ENCODE measurements at regions not wholly inside any gene's neighbourhood (a gene's known extent, or its start where the extent isn't known, plus 50 kb on each side); places are given as distances from the start of the nearest gene placed in this dataset.
A peak's percentile ranks its signal among the peaks of the same experiment; 100 is the strongest.

DNA sequence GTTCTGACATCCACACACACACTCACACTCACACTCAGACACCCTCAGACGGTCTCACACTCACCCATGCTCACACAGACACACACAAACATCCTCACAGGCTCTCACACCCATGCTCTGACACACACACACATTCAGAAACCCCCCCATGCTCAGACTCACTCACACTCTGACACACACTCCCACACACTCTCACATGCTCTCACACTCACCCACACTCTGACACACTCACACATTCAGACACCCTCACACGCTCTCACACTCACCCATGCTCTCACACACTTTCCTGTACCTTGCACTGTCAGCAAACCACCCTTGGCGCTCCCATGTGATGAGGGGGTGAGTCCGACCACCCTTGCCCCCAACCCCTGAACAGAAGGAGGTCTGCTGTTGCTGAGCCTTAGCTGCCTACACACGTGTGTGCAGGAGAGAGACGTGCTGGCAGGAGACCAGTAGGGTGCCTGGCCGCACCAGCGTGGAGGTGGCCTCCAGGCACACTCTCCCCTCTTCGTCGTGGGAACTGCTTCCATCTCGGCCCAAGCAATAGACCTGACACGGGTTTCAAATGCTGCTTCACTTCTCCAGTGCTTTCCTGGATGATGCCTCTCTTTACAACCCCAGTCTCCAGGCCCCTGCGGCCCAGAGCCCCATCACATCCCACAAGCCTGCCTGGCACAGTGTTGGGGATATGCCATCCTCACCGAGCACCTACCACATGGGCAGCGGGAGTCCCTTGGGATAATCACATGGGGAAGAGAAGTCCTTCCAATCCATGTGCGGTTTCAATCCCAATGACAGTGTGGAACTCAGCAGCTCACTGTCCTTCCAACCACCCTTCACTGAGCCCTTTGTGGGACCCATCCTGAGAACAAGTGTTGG is 267.8 kb upstream of the FOXF1 start:
- Mint-ChIP-seq H3K9me3 (ENCODE audit: unreplicated experiment) (no peaks in the 10 kb centered on the region), H3K4me1 (ENCODE audit: unreplicated experiment) (no peaks in the 10 kb centered on the region), H3K4me3 (ENCODE audit: unreplicated experiment) (no peak overlapping the region), H3K36me3 (ENCODE audit: unreplicated experiment) (no peaks in the 10 kb centered on the region), H3K27ac (ENCODE audit: unreplicated experiment) (no peak overlapping the region), H3K27me3 (ENCODE audit: unreplicated experiment) (peaks cover 47% of the 10 kb centered on the region)
- TF ChIP-seq, protein P1, sequence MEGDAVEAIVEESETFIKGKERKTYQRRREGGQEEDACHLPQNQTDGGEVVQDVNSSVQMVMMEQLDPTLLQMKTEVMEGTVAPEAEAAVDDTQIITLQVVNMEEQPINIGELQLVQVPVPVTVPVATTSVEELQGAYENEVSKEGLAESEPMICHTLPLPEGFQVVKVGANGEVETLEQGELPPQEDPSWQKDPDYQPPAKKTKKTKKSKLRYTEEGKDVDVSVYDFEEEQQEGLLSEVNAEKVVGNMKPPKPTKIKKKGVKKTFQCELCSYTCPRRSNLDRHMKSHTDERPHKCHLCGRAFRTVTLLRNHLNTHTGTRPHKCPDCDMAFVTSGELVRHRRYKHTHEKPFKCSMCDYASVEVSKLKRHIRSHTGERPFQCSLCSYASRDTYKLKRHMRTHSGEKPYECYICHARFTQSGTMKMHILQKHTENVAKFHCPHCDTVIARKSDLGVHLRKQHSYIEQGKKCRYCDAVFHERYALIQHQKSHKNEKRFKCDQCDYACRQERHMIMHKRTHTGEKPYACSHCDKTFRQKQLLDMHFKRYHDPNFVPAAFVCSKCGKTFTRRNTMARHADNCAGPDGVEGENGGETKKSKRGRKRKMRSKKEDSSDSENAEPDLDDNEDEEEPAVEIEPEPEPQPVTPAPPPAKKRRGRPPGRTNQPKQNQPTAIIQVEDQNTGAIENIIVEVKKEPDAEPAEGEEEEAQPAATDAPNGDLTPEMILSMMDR (IDR thresholded peaks at IDR 0.05) = no peak
- peak; percentile 75 for DNase-seq (ENCODE audit: extremely low spot score, unreplicated experiment)

DNA sequence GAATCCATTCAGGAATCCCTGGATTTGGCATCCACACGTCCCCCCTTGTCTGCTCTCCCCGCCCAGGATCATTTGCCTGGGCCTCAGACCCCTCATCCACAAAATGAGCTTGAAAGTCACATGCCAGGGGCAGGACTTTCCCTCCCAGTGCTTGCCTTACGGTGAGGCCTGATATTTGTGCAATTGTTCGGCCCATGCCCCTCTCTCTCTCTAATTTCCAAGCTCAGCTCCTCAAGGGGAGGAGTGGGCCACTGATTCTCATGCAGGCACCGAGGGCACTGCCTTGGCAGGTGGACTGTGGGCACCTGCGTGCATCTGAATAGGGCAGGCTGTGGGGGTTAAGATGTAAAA is 267.2 kb upstream of the FOXF1 start:
- peak; percentile 54 for DNase-seq (ENCODE audit: extremely low spot score, unreplicated experiment)
- no peaks in the 10 kb centered on the region for H3K4me1 Mint-ChIP-seq (ENCODE audit: unreplicated experiment)
- TF ChIP-seq, protein P1 (IDR thresholded peaks at IDR 0.05) = no peak

DNA sequence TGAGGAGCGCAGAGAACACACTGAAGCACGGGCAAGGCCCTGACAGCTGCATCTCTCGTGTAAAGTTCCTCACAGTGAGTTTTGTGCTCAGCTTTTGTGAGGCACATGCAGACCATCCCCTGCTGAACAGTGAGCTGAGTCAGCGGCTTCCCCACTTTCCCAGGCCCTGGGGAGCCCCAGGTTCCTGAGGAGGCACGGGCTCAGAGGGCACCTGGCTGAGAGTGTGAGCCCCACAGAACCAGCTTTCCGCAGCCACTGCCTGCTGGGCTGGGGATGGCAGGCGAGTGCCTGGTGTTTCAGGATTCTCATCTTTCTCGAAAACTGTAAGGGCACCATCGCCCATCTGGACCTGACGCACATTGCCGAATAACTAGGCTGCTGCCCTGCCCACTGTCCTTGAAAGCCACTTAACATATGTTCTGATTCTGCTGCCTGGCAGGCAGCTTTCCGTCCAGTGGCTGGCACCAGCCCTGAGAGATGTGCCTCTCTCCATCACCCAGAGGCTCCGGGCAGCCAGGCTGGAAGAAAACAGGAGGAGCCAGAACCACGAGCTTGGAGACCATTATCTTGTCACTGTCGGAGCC is 266.7 kb upstream of the FOXF1 start:
- peaks cover 47% of the 10 kb centered on the region for H3K27me3 Mint-ChIP-seq (ENCODE audit: unreplicated experiment)
- H3K9me3 Mint-ChIP-seq (ENCODE audit: unreplicated experiment) = no peaks in the 10 kb centered on the region
- H3K27ac Mint-ChIP-seq (ENCODE audit: unreplicated experiment) = no peak overlapping the region
- TF ChIP-seq, protein P1 (IDR thresholded peaks at IDR 0.05) = no peak
- no peak overlapping the region for H3K4me3 Mint-ChIP-seq (ENCODE audit: unreplicated experiment)
- H3K36me3 Mint-ChIP-seq (ENCODE audit: unreplicated experiment) = no peaks in the 10 kb centered on the region
- DNase-seq (ENCODE audit: extremely low spot score, unreplicated experiment) = peak; percentile 80
- no peaks in the 10 kb centered on the region for H3K4me1 Mint-ChIP-seq (ENCODE audit: unreplicated experiment)

More for the DNA sequence above, 267.2 kb upstream of the FOXF1 start:
- Mint-ChIP-seq H3K4me3 (ENCODE audit: unreplicated experiment) (no peak overlapping the region), H3K27me3 (ENCODE audit: unreplicated experiment) (peaks cover 47% of the 10 kb centered on the region), H3K9me3 (ENCODE audit: unreplicated experiment) (no peaks in the 10 kb centered on the region), H3K27ac (ENCODE audit: unreplicated experiment) (no peak overlapping the region), H3K36me3 (ENCODE audit: unreplicated experiment) (no peaks in the 10 kb centered on the region)

DNA sequence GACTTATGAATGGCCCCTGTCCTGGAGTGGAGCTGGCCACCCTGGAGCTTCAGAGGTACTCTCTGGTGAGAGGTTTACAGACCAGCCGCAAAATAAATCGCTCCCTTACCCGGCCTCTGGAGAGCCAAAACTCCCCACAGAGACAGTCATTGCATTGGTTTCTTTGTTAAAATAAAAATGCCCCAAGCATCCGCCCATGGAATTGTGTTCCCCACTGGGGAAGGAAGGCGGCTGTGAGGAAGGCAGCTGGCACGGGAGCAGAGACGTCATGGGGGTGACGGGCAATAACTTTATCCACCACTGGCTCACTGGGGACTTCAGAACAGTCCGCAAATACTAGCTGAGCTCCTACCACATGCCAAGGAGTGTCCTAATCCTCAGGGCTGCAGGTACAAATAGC is 266.2 kb upstream of the FOXF1 start:
- no peak for DNase-seq (ENCODE audit: extremely low spot score, unreplicated experiment)
- Mint-ChIP-seq H3K27me3 (ENCODE audit: unreplicated experiment) (peaks cover 47% of the 10 kb centered on the region), H3K36me3 (ENCODE audit: unreplicated experiment) (no peaks in the 10 kb centered on the region), H3K9me3 (ENCODE audit: unreplicated experiment) (no peaks in the 10 kb centered on the region), H3K4me3 (ENCODE audit: unreplicated experiment) (no peak overlapping the region), H3K27ac (ENCODE audit: unreplicated experiment) (no peak overlapping the region), H3K4me1 (ENCODE audit: unreplicated experiment) (no peaks in the 10 kb centered on the region)
- TF ChIP-seq, protein P1 (IDR thresholded peaks at IDR 0.05) = no peak

DNA sequence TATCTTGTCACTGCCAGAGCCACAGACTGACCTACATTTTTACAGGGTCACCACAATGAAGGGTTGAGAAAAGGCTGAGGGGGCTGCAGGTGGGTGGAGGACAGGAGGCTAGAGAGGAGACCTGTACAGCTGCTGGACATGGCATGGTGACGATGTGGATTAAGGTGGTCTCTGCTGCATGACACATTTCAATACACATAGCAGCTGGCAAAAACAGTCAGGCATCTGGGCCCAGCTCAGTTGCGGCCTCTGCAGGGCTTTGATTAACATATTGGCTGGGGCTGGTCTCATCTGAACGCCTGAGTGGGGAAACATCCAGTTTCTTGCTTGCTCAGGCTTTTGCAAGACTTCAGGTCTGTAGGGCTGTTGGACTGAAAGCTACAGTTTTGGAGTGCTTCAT is 265.4 kb upstream of the FOXF1 start:
- DNase-seq (ENCODE audit: extremely low spot score, unreplicated experiment) = no peak
- Mint-ChIP-seq H3K27ac (ENCODE audit: unreplicated experiment) (no peak overlapping the region), H3K4me1 (ENCODE audit: unreplicated experiment) (no peaks in the 10 kb centered on the region), H3K36me3 (ENCODE audit: unreplicated experiment) (no peaks in the 10 kb centered on the region), H3K4me3 (ENCODE audit: unreplicated experiment) (no peak overlapping the region), H3K9me3 (ENCODE audit: unreplicated experiment) (no peaks in the 10 kb centered on the region), H3K27me3 (ENCODE audit: unreplicated experiment) (peaks cover 46% of the 10 kb centered on the region)
- TF ChIP-seq, protein P1 (IDR thresholded peaks at IDR 0.05) = no peak
